WTC11 (cell line): ENCODE measurements at regions not wholly inside any gene's neighbourhood (a gene's known extent, or its start where the extent isn't known, plus 50 kb on each side); places are given as distances from the start of the nearest gene placed in this dataset.

ENCODE experiments used
- CREM ChIP-seq: sonication (generic); formaldehyde crosslinking; IDR thresholded peaks from 2 replicates; pipeline ENCODE4 v1.8.1; 2022; ENCODE audit warnings: mild to moderate bottlenecking, missing genetic modification reagents, moderate library complexity
- CTCF ChIP-seq: fragments of 200-600 bp; IDR thresholded peaks from 2 replicates; pipeline ENCODE4 v1.8.0; 2022; ENCODE audit warnings: antibody characterized with exemption
- E2F4 ChIP-seq: sonication (generic); formaldehyde crosslinking; IDR thresholded peaks from 2 replicates; pipeline ENCODE4 v1.8.1; 2022; ENCODE audit warnings: low read depth, mild to moderate bottlenecking, moderate library complexity, missing genetic modification reagents, borderline replicate concordance
- IRF2 ChIP-seq: sonication (generic); formaldehyde crosslinking; IDR thresholded peaks from 2 replicates; pipeline ENCODE4 v1.8.0; 2022; ENCODE audit warnings: low read depth, missing genetic modification reagents, borderline replicate concordance
- NFE2L1 ChIP-seq: sonication (generic); formaldehyde crosslinking; IDR thresholded peaks from 2 replicates; pipeline ENCODE4 v1.8.1; 2023; ENCODE audit warnings: missing genetic modification reagents
- ZNF232 ChIP-seq: sonication (generic); formaldehyde crosslinking; IDR thresholded peaks from 2 replicates; pipeline ENCODE4 v1.8.0; 2022; ENCODE audit warnings: mild to moderate bottlenecking, missing genetic modification reagents
- ZNF512 ChIP-seq: sonication (generic); formaldehyde crosslinking; IDR thresholded peaks from 2 replicates; pipeline ENCODE4 v1.8.1; 2022; ENCODE audit warnings: missing genetic modification reagents, borderline replicate concordance

DNA sequence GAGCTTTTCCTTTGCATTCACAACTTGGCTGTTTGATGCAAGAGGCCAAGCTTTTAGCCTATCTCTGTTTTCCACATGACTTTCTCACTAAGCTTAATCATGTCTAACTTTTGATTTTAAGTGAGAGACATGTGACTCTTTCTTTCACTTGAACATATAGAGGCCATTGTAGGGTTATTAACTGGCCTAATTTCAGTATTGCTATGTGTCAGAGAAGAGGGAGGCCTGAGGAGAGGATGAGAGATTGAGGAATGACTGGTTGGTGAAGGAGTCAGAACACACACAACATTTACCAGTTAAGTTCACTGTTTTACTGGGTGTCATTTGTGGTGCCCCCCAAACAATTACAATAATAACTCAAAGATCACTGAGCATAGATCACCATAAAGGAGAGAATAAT lies 193.5 kb downstream of the CYYR1 start:
- TF ChIP-seq CTCF = no peak
- TF ChIP-seq E2F4 (CRISPR knock-in tag) = no peak
- TF ChIP-seq CREM = no peak
- TF ChIP-seq ZNF512 (CRISPR knock-in tag) = no peak
- no peak for TF ChIP-seq ZNF232 (CRISPR knock-in tag)
- TF ChIP-seq IRF2 (CRISPR knock-in tag) = no peak
- TF ChIP-seq NFE2L1 (CRISPR knock-in tag) = no peak
